SK-N-SH (cell line): ENCODE measurements at regions not wholly inside any gene's neighbourhood (a gene's known extent, or its start where the extent isn't known, plus 50 kb on each side); places are given as distances from the start of the nearest gene placed in this dataset.

Source experiments
- CTCF ChIA-PET: fragments of 300-600, 350-600 bp; formaldehyde crosslinking; extraction: SDS; loops from one replicate; lab custom pipeline; 2021; lab: Yijun Ruan, JAX
- POLR2A ChIA-PET: fragments of 350-600 bp; sonication (Branson Sonifier 250); formaldehyde crosslinking; extraction: SDS; loops from one replicate; lab custom pipeline; 2020; ENCODE audit warnings: antibody characterized with exemption, inconsistent platforms; lab: Yijun Ruan, JAX
- DNase-seq: peaks from one replicate; pipeline ENCODE4 v3.0.0; 2012
- H2AFZ ChIP-seq: fragments of 200-600 bp; sonication (generic); 2 replicates; pipeline ENCODE4 v1.8.1; 2016; ENCODE audit warnings: antibody characterized with exemption, mild to moderate bottlenecking, low read depth
- H3F3A ChIP-seq: fragments of 200-600 bp; sonication (generic); replicated peaks from 2 replicates; pipeline ENCODE3; 2016; ENCODE audit warnings: antibody characterized with exemption, mild to moderate bottlenecking; ENCODE audit not compliant: insufficient read depth
- H3K27ac ChIP-seq, 2 experiments: fragments of 200-500 bp in 1 of 2; fragments of 200-600 bp in 1 of 2; sonication (Bioruptor generic) in 1 of 2; sonication (generic), shearing (Covaris generic) in 1 of 2; 2 replicates each; pipeline versions ENCODE4 v1.5.1 to v1.6.1; 2014 to 2016; ENCODE audit warnings: low read depth in 2 of 2, inconsistent platforms in 1 of 2, low read length in 1 of 2, mild to moderate bottlenecking in 1 of 2, mixed read lengths in 1 of 2
- H3K27me3 ChIP-seq: fragments of 200-600 bp; sonication (generic), shearing (Covaris generic); 2 replicates; pipeline ENCODE4 v1.6.1; 2016; ENCODE audit warnings: mixed run types; ENCODE audit not compliant: insufficient read depth
- H3K36me3 ChIP-seq, 2 experiments: fragments of 200-500 bp in 1 of 2; fragments of 200-600 bp in 1 of 2; sonication (Bioruptor generic) in 1 of 2; sonication (generic) in 1 of 2; replicated peaks in 1 of 2; 2 replicates each; pipeline versions ENCODE3 to v1.5.1; 2014 to 2016; ENCODE audit warnings: low read length in 1 of 2, mild to moderate bottlenecking in 1 of 2; ENCODE audit not compliant: insufficient read depth in 2 of 2, control insufficient read depth in 1 of 2
- H3K4me1 ChIP-seq, 2 experiments: fragments of 200-500 bp in 1 of 2; fragments of 200-600 bp in 1 of 2; sonication (Bioruptor generic) in 1 of 2; sonication (generic), shearing (Covaris generic) in 1 of 2; 2 replicates each; pipeline versions ENCODE4 v1.5.1 to v1.6.1; 2014 to 2016; ENCODE audit warnings: low read depth in 1 of 2, low read length in 1 of 2, mixed run types in 1 of 2; ENCODE audit not compliant: insufficient read depth in 2 of 2, control insufficient read depth in 1 of 2
- H3K4me2 ChIP-seq: fragments of 200-600 bp; sonication (generic), shearing (Covaris generic); 2 replicates; pipeline ENCODE4 v1.6.1; 2017; ENCODE audit warnings: mixed run types
- H3K4me3 ChIP-seq, 2 experiments: fragments of 200-500 bp in 1 of 2; fragments of 200-600 bp in 1 of 2; sonication (Bioruptor generic) in 1 of 2; sonication (generic), shearing (Covaris generic) in 1 of 2; 2 replicates each; pipeline versions ENCODE4 v1.5.1 to v1.8.1; 2014 to 2016; ENCODE audit warnings: low read depth in 2 of 2, inconsistent platforms in 1 of 2, low read length in 1 of 2, mild to moderate bottlenecking in 1 of 2, mixed read lengths in 1 of 2, moderate library complexity in 1 of 2
- H3K79me2 ChIP-seq: fragments of 200-600 bp; sonication (generic); 2 replicates; pipeline ENCODE4 v1.8.1; 2017; ENCODE audit warnings: mild to moderate bottlenecking; ENCODE audit not compliant: insufficient read depth
- H3K9ac ChIP-seq: fragments of 200-600 bp; sonication (generic); 2 replicates; pipeline ENCODE4 v1.6.1; 2017; ENCODE audit warnings: mixed run types
- H3K9me2 ChIP-seq: fragments of 200-600 bp; sonication (generic); 2 replicates; pipeline ENCODE4 v1.6.1; 2017; ENCODE audit warnings: mixed run types
- H3K9me3 ChIP-seq: fragments of 200-600 bp; sonication (generic); 2 replicates; pipeline ENCODE4 v1.6.1; 2017; ENCODE audit warnings: mixed run types, mild to moderate bottlenecking, moderate library complexity
- H4K20me1 ChIP-seq: fragments of 200-600 bp; sonication (generic); 2 replicates; pipeline ENCODE4 v1.6.1; 2017; ENCODE audit warnings: mild to moderate bottlenecking, mixed run types; ENCODE audit not compliant: insufficient read depth
- ELF1 ChIP-seq: IDR thresholded peaks from 2 replicates; pipeline ENCODE4 v1.4.0; 2012
- EZH2phosphoT487 ChIP-seq: fragments of 200-600 bp; sonication (generic); IDR thresholded peaks from 2 replicates; pipeline ENCODE4 v1.6.1; 2017; ENCODE audit warnings: low read depth, mixed run types, mild to moderate bottlenecking, antibody characterized with exemption, moderate library complexity, borderline replicate concordance
- FOSL2 ChIP-seq: IDR thresholded peaks from 2 replicates; pipeline ENCODE4 v1.4.0; 2012; ENCODE audit warnings: low read depth, mild to moderate bottlenecking, moderate library complexity, borderline replicate concordance
- GATA2 ChIP-seq: sonication (generic); formaldehyde crosslinking; IDR thresholded peaks from 2 replicates; pipeline ENCODE4 v1.5.0; 2020; ENCODE audit warnings: mild to moderate bottlenecking, missing genetic modification reagents
- JUND ChIP-seq: IDR thresholded peaks from 2 replicates; pipeline ENCODE4 v1.4.0; 2012
- MAX ChIP-seq: IDR thresholded peaks from 2 replicates; pipeline ENCODE4 v1.4.0; 2012; ENCODE audit warnings: low read depth
- MEF2A ChIP-seq: IDR thresholded peaks from 2 replicates; pipeline ENCODE4 v1.4.0; 2012; ENCODE audit warnings: low read depth, borderline replicate concordance
- NFIC ChIP-seq: IDR thresholded peaks from 2 replicates; pipeline ENCODE4 v1.4.0; 2012; ENCODE audit warnings: borderline replicate concordance
- NRF1 ChIP-seq: IDR thresholded peaks from 2 replicates; pipeline ENCODE4 v1.6.1; 2012; ENCODE audit warnings: low read depth, mild to moderate bottlenecking, low read length
- PBX3 ChIP-seq: IDR thresholded peaks from 2 replicates; pipeline ENCODE4; 2012
- POLR2AphosphoS5 ChIP-seq: IDR thresholded peaks from 2 replicates; pipeline ENCODE4 v1.6.1; 2012; ENCODE audit warnings: low read depth, low read length
- RCOR1 ChIP-seq: fragments of 150-350 bp; IDR thresholded peaks from 2 replicates; pipeline ENCODE4 v1.6.1; 2017; ENCODE audit warnings: antibody characterized with exemption, low read length
- REST ChIP-seq: IDR thresholded peaks from 2 replicates; pipeline ENCODE4 v1.6.1; 2012; ENCODE audit warnings: mild to moderate bottlenecking, low read depth, low read length, moderate library complexity
- RXRA ChIP-seq: IDR thresholded peaks from 2 replicates; pipeline ENCODE4 v1.4.0; 2012; ENCODE audit warnings: low read depth, mild to moderate bottlenecking, borderline replicate concordance
- SIN3A ChIP-seq: IDR thresholded peaks from 2 replicates; pipeline ENCODE4 v1.6.1; 2012; ENCODE audit warnings: low read depth, mild to moderate bottlenecking, low read length, moderate library complexity, borderline replicate concordance
- TCF12 ChIP-seq: IDR thresholded peaks from 2 replicates; pipeline ENCODE4 v1.4.0; 2012
- TEAD4 ChIP-seq: IDR thresholded peaks from 2 replicates; pipeline ENCODE4 v1.4.0; 2012; ENCODE audit warnings: mild to moderate bottlenecking, borderline replicate concordance; ENCODE audit not compliant: insufficient read depth
- USF1 ChIP-seq: IDR thresholded peaks from 2 replicates; pipeline ENCODE4 v1.4.0; 2012; ENCODE audit warnings: low read depth, borderline replicate concordance
- YY1 ChIP-seq: IDR thresholded peaks from 2 replicates; pipeline ENCODE4 v1.4.0; 2012; ENCODE audit warnings: low read depth, mild to moderate bottlenecking
- WGBS: methylation state at CpG from one replicate; pipeline ENCODE4 v1.1.6; 2017; ENCODE audit warnings: low lambda C conversion rate; 5-methylcytosine and 5-hydroxymethylcytosine counted together

GRCh38 chr1:30452170-30452569 lies 271.2 kb downstream of the MATN1 start:
- WGBS, result 18% methylated on average over 2 of the region's 2 CpGs
- H3K4me3 ChIP-seq, result no peak overlapping the region
- H3K4me1 ChIP-seq, result no peaks in the 10 kb centered on the region
- no peak overlapping the region for H3K27ac ChIP-seq
- no peaks in the 10 kb centered on the region for H3K9me2 ChIP-seq
- TF ChIP-seq RXRA (no peak), NRF1 (no peak), NFIC (no peak), YY1 (no peak), MAX (no peak), POLR2AphosphoS5 (no peak), GATA2 (CRISPR knock-in tag) (no peak), ELF1 (no peak), SIN3A (no peak), EZH2phosphoT487 (no peak), JUND (no peak), FOSL2 (no peak), TCF12 (no peak)
- H3K9me3 ChIP-seq, result no peaks in the 10 kb centered on the region
- H3K27me3 ChIP-seq, result no peaks in the 10 kb centered on the region
- CTCF ChIA-PET, result no interaction called here
- no peaks in the 10 kb centered on the region for H3F3A ChIP-seq
- H2AFZ ChIP-seq, result no peak overlapping the region
- H4K20me1 ChIP-seq, result no peaks in the 10 kb centered on the region
- H3K79me2 ChIP-seq, result no peaks in the 10 kb centered on the region
- POLR2A ChIA-PET, result no interaction called here
- H3K36me3 ChIP-seq, result no peaks in the 10 kb centered on the region
- H3K4me2 ChIP-seq, result no peak overlapping the region
- no peak for DNase-seq
- no peak overlapping the region for H3K9ac ChIP-seq

GRCh38 chr1:30451532-30452125 lies 271.8 kb downstream of the MATN1 start:
- Histone ChIP-seq H3K27me3 (no peaks in the 10 kb centered on the region), H2AFZ (no peak overlapping the region), H3K9ac (no peak overlapping the region), H3K4me1 (no peaks in the 10 kb centered on the region), H3F3A (no peaks in the 10 kb centered on the region), H3K27ac (no peak overlapping the region), H3K9me3 (no peaks in the 10 kb centered on the region), H4K20me1 (no peaks in the 10 kb centered on the region), H3K9me2 (no peaks in the 10 kb centered on the region), H3K79me2 (no peaks in the 10 kb centered on the region), H3K36me3 (no peaks in the 10 kb centered on the region), H3K4me2 (no peak overlapping the region), H3K4me3 (no peak overlapping the region)
- no peak for TF ChIP-seq USF1
- no peak for TF ChIP-seq JUND
- TF ChIP-seq PBX3, result no peak
- no peak for TF ChIP-seq REST
- no peak for TF ChIP-seq NRF1
- TF ChIP-seq RCOR1, result no peak
- no peak for TF ChIP-seq MEF2A
- TF ChIP-seq TEAD4, result no peak
- TF ChIP-seq SIN3A, result no peak
- DNase-seq, result peak; percentile 2
- 61% methylated on average over 14 of the region's 14 CpGs for WGBS
- ChIA-PET POLR2A (no interaction called here), CTCF (no interaction called here)
